ENCODE measurements at regions not wholly inside any gene's neighbourhood (a gene's known extent, or its start where the extent isn't known, plus 50 kb on each side); places are given as distances from the start of the nearest gene placed in this dataset.

DNA sequence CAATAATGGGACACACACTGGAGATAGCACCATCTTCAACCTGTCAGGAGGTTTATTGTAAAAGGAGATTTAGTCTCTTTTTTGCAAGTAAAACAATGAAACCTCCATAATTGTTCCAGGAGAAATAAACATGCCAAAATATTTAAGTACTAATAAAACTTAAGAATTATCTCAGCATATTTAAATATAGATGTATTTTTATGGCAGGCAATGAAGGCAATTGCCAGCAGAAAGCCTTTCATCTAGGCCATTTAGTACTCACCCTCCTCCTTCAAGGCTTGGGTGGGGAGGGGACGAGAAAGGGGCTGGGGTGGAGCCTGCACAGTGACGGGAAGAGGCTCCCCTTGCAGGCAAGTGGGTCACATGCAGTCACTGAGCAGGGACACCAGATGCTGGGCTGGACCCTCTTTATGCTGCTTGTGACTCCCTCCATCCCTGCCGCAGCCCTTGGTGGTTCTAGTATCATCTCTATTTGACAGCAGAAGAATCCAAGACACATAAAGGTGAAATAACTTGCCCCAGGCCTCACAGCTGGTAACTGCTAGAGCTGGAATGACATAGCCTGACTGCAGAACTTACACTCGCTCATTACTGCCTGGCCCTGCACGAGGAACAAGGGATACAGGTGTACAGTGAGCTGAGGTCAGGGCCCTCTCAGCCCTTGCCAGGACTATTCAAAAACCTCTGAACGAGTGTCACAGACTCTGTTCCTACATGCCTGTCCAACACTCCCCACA lies 449.5 kb upstream of the ZMIZ1 start:
- TF ChIP-seq, protein P1, sequence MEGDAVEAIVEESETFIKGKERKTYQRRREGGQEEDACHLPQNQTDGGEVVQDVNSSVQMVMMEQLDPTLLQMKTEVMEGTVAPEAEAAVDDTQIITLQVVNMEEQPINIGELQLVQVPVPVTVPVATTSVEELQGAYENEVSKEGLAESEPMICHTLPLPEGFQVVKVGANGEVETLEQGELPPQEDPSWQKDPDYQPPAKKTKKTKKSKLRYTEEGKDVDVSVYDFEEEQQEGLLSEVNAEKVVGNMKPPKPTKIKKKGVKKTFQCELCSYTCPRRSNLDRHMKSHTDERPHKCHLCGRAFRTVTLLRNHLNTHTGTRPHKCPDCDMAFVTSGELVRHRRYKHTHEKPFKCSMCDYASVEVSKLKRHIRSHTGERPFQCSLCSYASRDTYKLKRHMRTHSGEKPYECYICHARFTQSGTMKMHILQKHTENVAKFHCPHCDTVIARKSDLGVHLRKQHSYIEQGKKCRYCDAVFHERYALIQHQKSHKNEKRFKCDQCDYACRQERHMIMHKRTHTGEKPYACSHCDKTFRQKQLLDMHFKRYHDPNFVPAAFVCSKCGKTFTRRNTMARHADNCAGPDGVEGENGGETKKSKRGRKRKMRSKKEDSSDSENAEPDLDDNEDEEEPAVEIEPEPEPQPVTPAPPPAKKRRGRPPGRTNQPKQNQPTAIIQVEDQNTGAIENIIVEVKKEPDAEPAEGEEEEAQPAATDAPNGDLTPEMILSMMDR (IDR thresholded peaks at IDR 0.05) = no peak
- TF ChIP-seq POLR2A (IDR thresholded peaks at IDR 0.05) = no peak
